HK-2 (cell line): ENCODE measurements at regions not wholly inside any gene's neighbourhood (a gene's known extent, or its start where the extent isn't known, plus 50 kb on each side); places are given as distances from the start of the nearest gene placed in this dataset.
"Not testable (repeated sequence)": the region's sequence is repeated elsewhere in the genome, so short reads cannot be mapped to it uniquely, and the experiment has no call there.

Experiments
- DNase-seq: peaks from one replicate; pipeline ENCODE4 v3.0.0-alpha.2; 2018; ENCODE audit not compliant: unreplicated experiment

GRCh38 chr7:42685911-42686310 is 226.0 kb downstream of the C7orf25 start:
- DNase-seq, result no peak

GRCh38 chr7:42677751-42678699 is 233.8 kb downstream of the C7orf25 start:
- DNase-seq, result no peak

- no peak for DNase-seq
These were observed 237.3 kb downstream of the C7orf25 start for GRCh38 chr7:42674541-42674940.

GRCh38 chr7:42673951-42674350 is 237.9 kb downstream of the C7orf25 start:
- DNase-seq, result no peak

GRCh38 chr7:42672339-42672999 is 239.4 kb downstream of the C7orf25 start:
- no peak for DNase-seq

GRCh38 chr7:42671627-42672026 is 240.2 kb downstream of the C7orf25 start:
- no peak for DNase-seq

GRCh38 chr7:42666994-42667393 is 244.9 kb downstream of the C7orf25 start:
- DNase-seq, result no peak

- DNase-seq, result no peak
These were observed 249.0 kb downstream of the C7orf25 start for GRCh38 chr7:42662862-42663261.

GRCh38 chr7:42661312-42661711 is 250.6 kb downstream of the C7orf25 start:
- DNase-seq, result peak; percentile 0

- no peak for DNase-seq
These were observed 261.2 kb downstream of the C7orf25 start for GRCh38 chr7:42650701-42651100.

- no peak for DNase-seq
These were observed 261.7 kb downstream of the C7orf25 start for GRCh38 chr7:42650171-42650570.

GRCh38 chr7:42645906-42646305 is 266.0 kb downstream of the C7orf25 start:
- no peak for DNase-seq

GRCh38 chr7:42642699-42643098 is 269.2 kb downstream of the C7orf25 start:
- no peak for DNase-seq

- DNase-seq, result no peak
These were observed 271.9 kb downstream of the C7orf25 start for GRCh38 chr7:42639930-42640329.

- not testable (repeated sequence) for DNase-seq
These were observed 275.5 kb downstream of the C7orf25 start for GRCh38 chr7:42636380-42636779.

GRCh38 chr7:42628054-42628453 is 283.8 kb downstream of the C7orf25 start:
- no peak for DNase-seq

- no peak for DNase-seq
These were observed 284.2 kb downstream of the C7orf25 start for GRCh38 chr7:42627626-42628025.

- no peak for DNase-seq
These were observed 284.8 kb downstream of the C7orf25 start for GRCh38 chr7:42627101-42627500.

- no peak for DNase-seq
These were observed 286.4 kb downstream of the C7orf25 start for GRCh38 chr7:42625421-42625820.

GRCh38 chr7:42624471-42624870 is 287.4 kb downstream of the C7orf25 start:
- no peak for DNase-seq

- DNase-seq, result no peak
These were observed 290.2 kb downstream of the C7orf25 start for GRCh38 chr7:42621543-42622219.

- DNase-seq, result no peak
These were observed 293.1 kb downstream of the C7orf25 start for GRCh38 chr7:42618651-42619360.
